GM12891 (cell line): ENCODE measurements at regions not wholly inside any gene's neighbourhood (a gene's known extent, or its start where the extent isn't known, plus 50 kb on each side); places are given as distances from the start of the nearest gene placed in this dataset.

Experiments used
- POLR2A ChIP-seq: IDR thresholded peaks from 2 replicates; pipeline ENCODE4 v1.6.1; 2011; ENCODE audit warnings: low read depth, low read length, control low read depth
- POLR2AphosphoS5 ChIP-seq: IDR thresholded peaks from 2 replicates; pipeline ENCODE4 v1.6.1; 2011; ENCODE audit warnings: low read depth, low read length, control low read depth
- POU2F2 ChIP-seq: IDR thresholded peaks from 2 replicates; pipeline ENCODE4 v1.6.1; 2011; ENCODE audit warnings: low read depth, mild to moderate bottlenecking, control low read depth, low read length, moderate library complexity
- SPI1 ChIP-seq: IDR thresholded peaks from 2 replicates; pipeline ENCODE4 v1.6.1; 2011; ENCODE audit warnings: low read depth, low read length, control low read depth
- TAF1 ChIP-seq: IDR thresholded peaks from 2 replicates; pipeline ENCODE4 v1.6.1; 2011; ENCODE audit warnings: low read depth, low read length, control low read depth

GRCh38 chr7:10128748-10129147 lies 844.9 kb upstream of the PHF14 start:
- no peak for TF ChIP-seq POLR2AphosphoS5
- TF ChIP-seq POLR2A: no peak
- TF ChIP-seq TAF1: no peak
- no peak for TF ChIP-seq SPI1
- TF ChIP-seq POU2F2: no peak
